ENCODE measurements at regions not wholly inside any gene's neighbourhood (a gene's known extent, or its start where the extent isn't known, plus 50 kb on each side); places are given as distances from the start of the nearest gene placed in this dataset.

- TF ChIP-seq, protein P1, sequence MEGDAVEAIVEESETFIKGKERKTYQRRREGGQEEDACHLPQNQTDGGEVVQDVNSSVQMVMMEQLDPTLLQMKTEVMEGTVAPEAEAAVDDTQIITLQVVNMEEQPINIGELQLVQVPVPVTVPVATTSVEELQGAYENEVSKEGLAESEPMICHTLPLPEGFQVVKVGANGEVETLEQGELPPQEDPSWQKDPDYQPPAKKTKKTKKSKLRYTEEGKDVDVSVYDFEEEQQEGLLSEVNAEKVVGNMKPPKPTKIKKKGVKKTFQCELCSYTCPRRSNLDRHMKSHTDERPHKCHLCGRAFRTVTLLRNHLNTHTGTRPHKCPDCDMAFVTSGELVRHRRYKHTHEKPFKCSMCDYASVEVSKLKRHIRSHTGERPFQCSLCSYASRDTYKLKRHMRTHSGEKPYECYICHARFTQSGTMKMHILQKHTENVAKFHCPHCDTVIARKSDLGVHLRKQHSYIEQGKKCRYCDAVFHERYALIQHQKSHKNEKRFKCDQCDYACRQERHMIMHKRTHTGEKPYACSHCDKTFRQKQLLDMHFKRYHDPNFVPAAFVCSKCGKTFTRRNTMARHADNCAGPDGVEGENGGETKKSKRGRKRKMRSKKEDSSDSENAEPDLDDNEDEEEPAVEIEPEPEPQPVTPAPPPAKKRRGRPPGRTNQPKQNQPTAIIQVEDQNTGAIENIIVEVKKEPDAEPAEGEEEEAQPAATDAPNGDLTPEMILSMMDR (IDR thresholded peaks at IDR 0.05; ENCODE audit: insufficient read depth, low read depth, low read length, missing control alignments) = no peak
- no peak for DNase-seq (ENCODE audit: low read depth)
- no peak overlapping the region for H3K4me3 ChIP-seq (ENCODE audit: low read depth, low read length)
These were observed 97.7 kb upstream of the PKDCC start for GRCh38 chr2:41949883-41950665.

GRCh38 chr2:41950666-41950960 is 97.2 kb upstream of the PKDCC start:
- TF ChIP-seq, protein P1 (IDR thresholded peaks at IDR 0.05; ENCODE audit: insufficient read depth, low read depth, low read length, missing control alignments) = no peak
- no peak overlapping the region for H3K4me3 ChIP-seq (ENCODE audit: low read depth, low read length)
- no peak for DNase-seq (ENCODE audit: low read depth)

GRCh38 chr2:41954304-41955291 is 93.2 kb upstream of the PKDCC start:
- DNase-seq (ENCODE audit: low read depth) = no peak
- TF ChIP-seq, protein P1 (IDR thresholded peaks at IDR 0.05; ENCODE audit: insufficient read depth, low read depth, low read length, missing control alignments) = no peak
- no peak overlapping the region for H3K4me3 ChIP-seq (ENCODE audit: low read depth, low read length)

DNA sequence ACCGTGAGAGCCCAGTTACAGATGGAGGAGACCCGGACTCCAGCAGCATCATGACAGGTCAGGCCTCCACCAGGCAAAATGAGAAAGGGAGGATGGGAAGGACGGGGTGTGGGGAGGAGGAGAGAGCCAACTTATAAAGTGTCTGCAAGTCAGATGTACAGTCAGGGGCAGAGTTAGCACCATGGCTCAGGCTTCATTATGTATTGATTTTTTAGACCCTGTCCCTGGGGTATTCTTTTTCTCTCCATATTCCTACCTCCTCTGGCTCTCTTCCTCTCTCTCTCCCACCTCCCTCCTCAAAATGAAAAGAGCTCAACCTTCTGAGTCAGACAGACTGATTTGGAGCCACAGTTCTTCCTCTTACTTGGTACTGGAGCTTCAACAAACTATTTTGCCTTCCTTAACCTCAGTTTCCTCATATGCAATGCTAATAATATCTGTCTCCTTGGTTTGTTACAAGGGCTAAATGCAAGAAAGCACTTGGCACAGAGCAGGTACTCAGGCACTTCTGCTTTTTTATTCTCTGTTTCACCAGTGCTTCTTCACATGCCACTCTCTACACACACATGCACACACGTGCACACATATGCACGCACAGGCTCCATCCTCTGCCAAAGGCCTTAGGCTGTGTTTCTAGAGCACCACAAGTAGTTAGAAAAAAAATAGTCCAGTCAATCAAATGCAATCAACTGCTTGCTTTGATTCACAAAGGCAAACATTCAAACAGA is 92.3 kb upstream of the PKDCC start:
- no peak overlapping the region for H3K4me3 ChIP-seq (ENCODE audit: low read depth, low read length)
- peak; percentile 81 for DNase-seq (ENCODE audit: low read depth)
- TF ChIP-seq, protein P1 (IDR thresholded peaks at IDR 0.05; ENCODE audit: insufficient read depth, low read depth, low read length, missing control alignments) = no peak

- no peak overlapping the region for H3K4me3 ChIP-seq (ENCODE audit: low read depth, low read length)
- DNase-seq (ENCODE audit: low read depth) = no peak
- TF ChIP-seq, protein P1 (IDR thresholded peaks at IDR 0.05; ENCODE audit: insufficient read depth, low read depth, low read length, missing control alignments) = no peak
These were observed 90.4 kb upstream of the PKDCC start for GRCh38 chr2:41957431-41957830.

DNA sequence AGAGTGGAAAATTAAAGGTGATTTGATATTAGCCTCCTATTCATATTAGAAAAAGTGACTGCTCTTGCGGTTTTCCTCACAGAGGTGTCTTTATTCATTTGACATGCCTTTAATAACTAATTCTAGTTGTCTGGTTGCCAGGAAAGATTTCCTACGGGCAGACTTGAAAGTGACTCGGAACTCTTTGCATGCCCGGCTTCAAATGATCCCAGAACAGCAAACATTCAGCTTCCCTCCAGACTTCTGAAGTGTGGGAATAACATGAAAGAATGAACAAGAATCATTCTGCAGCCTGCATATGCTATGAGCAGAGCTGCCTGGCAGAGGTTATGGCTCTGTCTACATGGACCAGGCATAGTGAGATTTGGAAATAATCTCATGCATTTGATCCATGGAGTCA is 89.6 kb upstream of the PKDCC start:
- DNase-seq (ENCODE audit: low read depth) = no peak
- no peak overlapping the region for H3K4me3 ChIP-seq (ENCODE audit: low read depth, low read length)
- TF ChIP-seq, protein P1 (IDR thresholded peaks at IDR 0.05; ENCODE audit: insufficient read depth, low read depth, low read length, missing control alignments) = no peak

All from GM12865 (cell line).